GM10266 (cell line): ENCODE measurements at regions not wholly inside any gene's neighbourhood (a gene's known extent, or its start where the extent isn't known, plus 50 kb on each side); places are given as distances from the start of the nearest gene placed in this dataset.
"Not testable (repeated sequence)": the region's sequence is repeated elsewhere in the genome, so short reads cannot be mapped to it uniquely, and the experiment has no call there.

ENCODE experiments used
- DNase-seq: peaks from one replicate; pipeline ENCODE4 v3.0.0; 2012; ENCODE audit errors: extremely low spot score
- TF ChIP-seq, protein P1 (sequence below): IDR thresholded peaks from 2 replicates; pipeline ENCODE4 v1.5.1; 2012; ENCODE audit warnings: mild to moderate bottlenecking, low read depth; ENCODE audit not compliant: control insufficient read depth, insufficient read depth; ENCODE audit errors: missing control alignments

GRCh38 chr4:128540122-128540521 lies 252.5 kb upstream of the PGRMC2 start:
- TF ChIP-seq, protein P1, sequence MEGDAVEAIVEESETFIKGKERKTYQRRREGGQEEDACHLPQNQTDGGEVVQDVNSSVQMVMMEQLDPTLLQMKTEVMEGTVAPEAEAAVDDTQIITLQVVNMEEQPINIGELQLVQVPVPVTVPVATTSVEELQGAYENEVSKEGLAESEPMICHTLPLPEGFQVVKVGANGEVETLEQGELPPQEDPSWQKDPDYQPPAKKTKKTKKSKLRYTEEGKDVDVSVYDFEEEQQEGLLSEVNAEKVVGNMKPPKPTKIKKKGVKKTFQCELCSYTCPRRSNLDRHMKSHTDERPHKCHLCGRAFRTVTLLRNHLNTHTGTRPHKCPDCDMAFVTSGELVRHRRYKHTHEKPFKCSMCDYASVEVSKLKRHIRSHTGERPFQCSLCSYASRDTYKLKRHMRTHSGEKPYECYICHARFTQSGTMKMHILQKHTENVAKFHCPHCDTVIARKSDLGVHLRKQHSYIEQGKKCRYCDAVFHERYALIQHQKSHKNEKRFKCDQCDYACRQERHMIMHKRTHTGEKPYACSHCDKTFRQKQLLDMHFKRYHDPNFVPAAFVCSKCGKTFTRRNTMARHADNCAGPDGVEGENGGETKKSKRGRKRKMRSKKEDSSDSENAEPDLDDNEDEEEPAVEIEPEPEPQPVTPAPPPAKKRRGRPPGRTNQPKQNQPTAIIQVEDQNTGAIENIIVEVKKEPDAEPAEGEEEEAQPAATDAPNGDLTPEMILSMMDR = no peak
- DNase-seq = no peak

DNA sequence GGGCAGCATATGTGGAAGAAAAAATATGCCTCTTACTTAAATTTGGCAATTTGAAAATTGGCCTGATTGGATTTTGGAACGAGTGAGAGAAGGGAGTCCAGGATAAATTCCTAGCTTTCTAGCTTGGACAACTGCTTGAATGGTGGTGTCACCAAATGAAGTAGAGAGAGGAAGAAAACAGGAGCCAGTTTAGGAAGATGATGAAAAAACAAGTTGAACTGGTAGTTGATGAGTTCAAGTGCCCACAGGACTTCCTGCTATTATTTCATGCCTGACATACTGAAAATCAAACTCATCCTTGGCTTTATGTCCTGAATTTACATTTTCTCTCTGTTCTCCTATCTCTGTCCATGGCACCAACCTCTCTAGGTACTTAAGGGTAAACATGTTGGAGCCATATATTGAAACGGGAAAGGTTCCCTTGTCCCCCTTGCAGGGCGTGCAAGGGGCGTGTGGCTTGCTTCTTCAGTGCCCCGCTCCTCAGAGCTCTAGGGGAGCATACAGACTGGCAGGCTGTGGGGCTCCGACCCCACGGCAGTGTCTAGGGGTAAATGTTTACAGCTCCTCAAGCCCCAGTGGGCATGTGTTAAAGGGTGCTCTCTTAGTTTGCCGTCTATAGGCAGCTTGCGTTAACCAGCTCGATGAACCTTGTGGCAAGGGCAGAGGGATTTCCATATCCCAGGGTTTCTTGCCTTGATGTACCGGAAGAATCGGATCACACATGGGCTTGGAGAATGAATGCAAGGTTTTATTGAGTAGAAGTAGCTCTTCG lies 250.7 kb upstream of the PGRMC2 start:
- TF ChIP-seq, protein P1 = no peak

DNA sequence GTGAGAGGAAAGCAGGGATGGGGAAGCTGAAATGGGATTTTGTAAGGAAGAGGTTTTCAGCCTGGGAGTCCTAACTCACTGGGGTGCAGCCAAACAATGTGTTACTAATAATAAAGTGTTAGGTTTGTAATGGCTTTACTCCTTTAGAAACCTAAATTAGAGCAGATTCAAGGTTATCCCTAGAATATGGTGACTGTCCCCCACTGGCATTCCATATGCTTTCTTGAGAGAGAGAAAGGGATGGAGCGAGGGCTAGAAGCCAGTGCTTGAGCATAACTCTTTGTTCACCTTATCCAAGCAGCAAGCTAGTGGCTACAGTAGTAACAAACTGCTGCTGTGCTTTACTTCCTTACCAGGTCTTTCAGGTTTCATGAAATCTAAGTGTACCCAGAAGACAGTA lies 249.1 kb upstream of the PGRMC2 start:
- no peak for DNase-seq
- TF ChIP-seq, protein P1 = no peak

More for the DNA sequence above, 250.7 kb upstream of the PGRMC2 start:
- DNase-seq = no peak

GRCh38 chr4:128535510-128535909 lies 247.9 kb upstream of the PGRMC2 start:
- DNase-seq = not testable (repeated sequence)

GRCh38 chr4:128528793-128529553 lies 241.4 kb upstream of the PGRMC2 start:
- TF ChIP-seq, protein P1 = no peak
- DNase-seq = no peak

- DNase-seq = no peak
- TF ChIP-seq, protein P1 = no peak
Measured at GRCh38 chr4:128527946-128528576, 240.4 kb upstream of the PGRMC2 start.

DNA sequence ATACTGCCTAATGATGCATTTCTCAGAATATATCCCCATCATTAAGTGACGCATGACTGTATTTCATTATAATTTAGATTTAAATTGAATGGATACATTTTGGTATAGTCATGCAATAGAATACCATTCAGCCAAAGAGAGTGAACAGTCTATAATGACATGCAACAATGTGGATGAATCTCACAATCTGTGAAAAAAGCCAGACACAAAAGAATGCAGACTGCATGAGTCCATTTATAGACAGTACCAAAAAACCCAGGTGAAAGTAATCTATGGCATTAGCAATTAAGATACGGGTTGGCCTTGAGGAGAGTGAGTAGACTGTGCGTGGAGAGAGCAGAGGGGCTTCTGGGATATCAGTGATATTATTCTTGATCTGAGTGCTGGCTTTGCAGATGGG lies 239.7 kb upstream of the PGRMC2 start:
- no peak for DNase-seq
- TF ChIP-seq, protein P1 = no peak
